Mesodermal cell (in vitro differentiated cells): ENCODE measurements at regions not wholly inside any gene's neighbourhood (a gene's known extent, or its start where the extent isn't known, plus 50 kb on each side); places are given as distances from the start of the nearest gene placed in this dataset.

ENCODE experiments used
- H3K27ac ChIP-seq: 2 replicates; pipeline ENCODE4 v1.7.0; 2013; ENCODE audit warnings: mild to moderate bottlenecking, low read depth, low read length, moderate library complexity; ENCODE audit not compliant: severe bottlenecking
- H3K36me3 ChIP-seq: 2 replicates; pipeline ENCODE4 v1.7.1; 2013; ENCODE audit warnings: mild to moderate bottlenecking, low read length, moderate library complexity; ENCODE audit not compliant: control insufficient read depth, insufficient read depth
- H3K4me1 ChIP-seq: one replicate; pipeline ENCODE4 v1.7.1; 2013; ENCODE audit warnings: mild to moderate bottlenecking, low read length; ENCODE audit not compliant: insufficient read depth, control insufficient read depth, poor library complexity, severe bottlenecking
- H3K4me3 ChIP-seq: 2 replicates; pipeline ENCODE4 v1.7.0; 2013; ENCODE audit warnings: low read length, control low read depth, mild to moderate bottlenecking; ENCODE audit not compliant: insufficient read depth, poor library complexity, severe bottlenecking; ENCODE audit errors: extremely low read depth
- H3K9me3 ChIP-seq: 2 replicates; pipeline ENCODE4 v1.7.1; 2013; ENCODE audit warnings: mild to moderate bottlenecking, low read length, moderate library complexity; ENCODE audit not compliant: control insufficient read depth
- WGBS, 2 experiments: methylation state at CpG; one replicate each; pipeline ENCODE4 v1.1.5; 2013; ENCODE audit warnings: missing lambda C conversion rate in 2 of 2; ENCODE audit not compliant: insufficient coverage in 2 of 2; 5-methylcytosine and 5-hydroxymethylcytosine counted together

DNA sequence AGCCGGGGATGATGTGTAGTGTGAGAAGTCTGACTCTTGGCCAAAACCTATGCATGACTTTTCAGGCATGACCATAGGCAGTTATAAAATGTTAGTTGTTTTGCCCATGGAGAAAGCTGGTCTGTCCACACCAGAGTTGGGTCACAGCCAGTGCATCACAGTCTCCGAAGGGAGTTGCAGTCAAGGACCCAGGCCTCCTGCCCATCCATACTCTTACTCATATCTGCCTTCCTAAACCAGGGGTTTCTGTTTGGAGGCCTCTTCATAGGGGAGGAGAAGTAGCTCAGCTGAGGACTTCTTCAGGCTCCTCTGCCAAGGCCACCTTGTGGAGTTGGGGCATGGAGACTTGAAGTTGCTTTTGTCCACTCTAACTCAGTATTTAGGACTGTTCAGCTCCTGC lies 1008.3 kb downstream of the PCDH18 start:
- H3K9me3 ChIP-seq, result peaks cover 14% of the 10 kb centered on the region
- no peaks in the 10 kb centered on the region for H3K4me1 ChIP-seq
- H3K36me3 ChIP-seq, result no peaks in the 10 kb centered on the region
- no peak overlapping the region for H3K27ac ChIP-seq
- 100% methylated on average over 1 of the region's 2 CpGs for WGBS, 2 experiments
- no peak overlapping the region for H3K4me3 ChIP-seq

DNA sequence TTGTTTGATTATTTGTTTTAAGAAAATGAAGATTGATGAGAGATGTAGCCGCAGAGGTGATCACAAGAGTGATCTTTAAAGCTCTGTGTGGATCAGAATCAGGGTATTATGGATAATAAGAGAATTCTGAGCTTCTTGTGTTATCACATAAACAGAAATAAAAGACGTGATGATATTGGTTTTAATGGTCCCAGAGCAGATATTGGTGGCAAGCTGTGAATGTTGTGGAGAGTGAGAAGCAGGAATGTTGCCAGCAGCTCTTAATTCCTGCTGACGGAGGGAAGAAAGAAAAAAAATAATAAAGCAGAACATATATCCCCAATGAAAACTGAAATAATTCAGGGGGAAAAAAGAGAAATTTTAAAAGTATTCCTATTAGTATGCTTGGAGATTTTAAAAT lies 1015.9 kb downstream of the PCDH18 start:
- 71 to 83% methylated on average over 2 of the region's 3 CpGs for WGBS, 2 experiments

DNA sequence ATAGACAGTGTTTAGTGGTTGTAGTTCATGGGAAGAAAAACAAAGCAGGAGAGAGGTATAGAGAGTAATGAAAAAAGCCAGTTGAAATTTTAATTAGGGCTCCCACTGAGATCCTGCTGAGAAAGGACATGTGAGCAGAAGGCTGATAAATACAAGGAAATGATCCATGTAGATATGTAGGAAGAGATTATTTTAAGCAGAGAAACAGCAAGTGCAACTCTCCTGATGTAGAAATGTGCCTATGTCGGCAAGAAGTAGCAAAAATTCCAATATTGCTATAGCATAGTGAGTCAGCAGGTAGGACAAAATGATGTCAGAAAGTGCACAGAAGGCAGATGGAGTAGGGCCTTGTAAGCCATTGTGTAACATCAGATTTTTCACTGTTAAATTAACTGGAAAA lies 1027.3 kb downstream of the PCDH18 start:
- Histone ChIP-seq H3K9me3 (no peaks in the 10 kb centered on the region), H3K36me3 (no peaks in the 10 kb centered on the region), H3K4me1 (no peaks in the 10 kb centered on the region), H3K4me3 (no peak overlapping the region), H3K27ac (peak overlapping the region; percentile 26)
- 50 to 80% methylated on average over 1 of the region's 1 CpG for WGBS, 2 experiments

More for the DNA sequence above, 1015.9 kb downstream of the PCDH18 start:
- peaks cover 14% of the 10 kb centered on the region for H3K9me3 ChIP-seq
- no peak overlapping the region for H3K27ac ChIP-seq
- H3K36me3 ChIP-seq, result no peaks in the 10 kb centered on the region
- no peak overlapping the region for H3K4me3 ChIP-seq
- no peaks in the 10 kb centered on the region for H3K4me1 ChIP-seq

DNA sequence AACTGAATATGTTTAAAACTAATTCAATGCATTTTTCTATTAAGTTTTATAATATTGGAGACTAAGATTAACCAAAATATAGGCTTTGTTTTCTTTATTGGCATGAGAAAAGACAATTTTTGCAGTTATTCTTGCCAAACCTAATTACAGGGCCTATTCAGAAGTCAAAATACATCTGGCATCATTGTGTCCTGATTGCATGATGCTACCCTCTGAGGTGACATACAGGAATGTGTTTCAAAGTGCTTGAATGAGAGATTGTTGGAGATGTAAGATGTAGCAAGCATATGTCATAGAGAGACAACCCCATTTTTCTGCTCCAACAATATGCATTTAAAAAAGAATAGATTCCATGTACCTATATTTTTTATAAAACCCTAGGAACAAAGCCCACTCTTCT lies 1036.4 kb downstream of the PCDH18 start:
- Histone ChIP-seq H3K9me3 (no peaks in the 10 kb centered on the region), H3K27ac (no peak overlapping the region), H3K36me3 (no peaks in the 10 kb centered on the region), H3K4me3 (no peak overlapping the region), H3K4me1 (no peaks in the 10 kb centered on the region)

DNA sequence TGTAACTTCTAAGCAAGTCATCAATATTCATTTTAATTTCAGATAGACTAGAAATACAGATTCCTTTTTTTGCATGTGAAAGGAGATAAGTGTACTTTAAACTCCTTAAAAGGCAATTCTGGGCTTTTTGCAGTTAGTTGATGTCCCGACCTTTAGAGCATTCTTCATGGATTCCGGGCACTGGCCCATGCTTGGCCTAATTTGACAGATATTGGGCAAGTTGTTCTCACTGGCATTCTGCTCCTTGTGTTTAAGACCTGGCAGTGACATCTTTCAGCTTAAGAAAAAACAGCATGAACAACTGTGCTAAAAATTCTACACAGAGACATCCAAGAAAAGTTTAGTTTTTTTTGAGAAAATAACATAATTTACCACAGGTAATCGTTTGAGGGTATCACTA lies 1037.2 kb downstream of the PCDH18 start:
- 80% methylated on average over 2 of the region's 3 CpGs for whole genome bisulfite sequencing, 2 experiments
- Histone ChIP-seq H3K9me3 (no peaks in the 10 kb centered on the region), H3K36me3 (no peaks in the 10 kb centered on the region), H3K27ac (no peak overlapping the region), H3K4me3 (no peak overlapping the region), H3K4me1 (no peaks in the 10 kb centered on the region)

DNA sequence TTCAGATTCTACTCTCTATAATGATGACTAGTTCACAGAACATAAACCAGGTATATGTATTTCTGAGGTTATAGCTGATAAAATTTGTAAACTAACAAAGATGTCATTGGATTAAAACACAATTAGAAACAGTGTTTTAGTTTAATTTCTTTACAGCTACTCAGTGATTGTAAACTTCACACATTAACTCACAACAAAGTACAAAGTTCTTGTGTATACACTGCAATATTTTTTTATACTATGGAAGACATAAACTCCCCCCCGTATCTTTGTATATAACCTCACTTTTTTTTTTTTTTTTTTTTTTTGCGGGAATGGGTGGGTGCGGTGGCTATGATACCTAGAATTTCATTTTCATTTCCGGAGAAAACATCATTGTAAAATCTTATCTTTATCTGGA lies 1043.2 kb downstream of the PCDH18 start:
- Histone ChIP-seq H3K27ac (no peak overlapping the region), H3K36me3 (no peaks in the 10 kb centered on the region), H3K4me3 (no peak overlapping the region), H3K4me1 (peaks cover 5% of the 10 kb centered on the region), H3K9me3 (no peaks in the 10 kb centered on the region)
- no CpG with 5 or more reads among the region's 4 CpGs for WGBS, 2 experiments

DNA sequence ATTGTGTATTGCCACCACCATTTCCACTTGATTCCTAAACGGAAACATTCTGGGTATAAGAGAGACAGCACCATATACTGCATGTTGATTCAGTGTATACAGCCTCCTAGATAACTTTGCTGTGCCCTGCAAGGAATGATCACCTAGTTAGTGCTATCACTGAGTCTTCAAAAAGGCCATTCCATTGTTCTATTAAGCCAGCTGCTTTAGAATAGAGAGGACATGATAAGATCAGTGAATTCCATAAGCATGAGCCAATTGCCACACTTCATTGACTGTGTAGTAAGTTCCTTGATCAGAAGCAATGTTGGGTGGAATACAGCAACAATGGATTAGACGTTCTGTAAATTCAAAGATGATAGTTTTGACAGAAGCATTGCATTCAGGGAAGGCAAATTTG lies 1047.3 kb downstream of the PCDH18 start:
- Histone ChIP-seq H3K4me3 (no peak overlapping the region), H3K27ac (no peak overlapping the region), H3K36me3 (no peaks in the 10 kb centered on the region), H3K4me1 (peaks cover 5% of the 10 kb centered on the region), H3K9me3 (no peaks in the 10 kb centered on the region)
- WGBS, 2 experiments, result 67 to 100% methylated on average over 1 of the region's 2 CpGs

DNA sequence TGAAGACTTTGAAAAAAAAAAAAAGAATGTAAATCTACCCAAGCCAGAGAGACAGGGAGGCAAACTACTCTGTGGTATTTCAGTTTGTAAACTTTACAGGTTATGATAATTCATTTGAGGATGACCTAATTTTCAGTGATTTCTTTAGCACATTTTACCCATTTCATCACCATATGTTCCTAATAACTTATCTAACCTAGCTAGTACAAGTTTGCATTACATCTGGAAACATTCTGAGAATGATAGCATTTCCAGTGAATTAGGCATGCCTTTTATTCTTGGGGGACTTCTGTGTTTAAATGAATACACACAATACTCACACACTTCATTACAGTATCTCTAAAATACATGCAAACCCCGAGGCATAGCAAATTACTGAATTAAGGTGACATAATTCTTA lies 1055.5 kb downstream of the PCDH18 start:
- WGBS, 2 experiments, result no CpG with 5 or more reads among the region's 1 CpG

DNA sequence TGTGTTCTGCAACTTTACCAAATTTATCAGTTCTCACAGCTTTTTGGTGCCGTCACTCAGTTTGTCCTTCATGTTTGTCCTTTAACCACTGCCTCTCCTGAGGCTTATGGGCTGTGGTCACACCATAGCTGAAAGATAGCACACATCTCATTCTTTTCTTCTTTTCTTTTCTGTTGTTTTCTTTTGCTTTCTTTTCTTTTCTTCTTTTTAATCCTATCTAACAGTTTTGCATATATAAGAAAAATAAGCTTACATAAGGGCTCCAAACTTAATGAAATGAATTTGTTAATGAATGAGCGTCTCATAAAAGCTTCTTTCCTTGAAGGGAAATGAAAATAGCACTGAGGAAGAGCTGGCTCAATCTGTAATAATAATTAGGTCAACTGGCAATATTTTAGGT lies 1061.2 kb downstream of the PCDH18 start:
- 95 to 96% methylated on average over 2 of the region's 2 CpGs for WGBS, 2 experiments
- peaks cover 3% of the 10 kb centered on the region for H3K9me3 ChIP-seq
- no peak overlapping the region for H3K27ac ChIP-seq
- H3K36me3 ChIP-seq, result no peaks in the 10 kb centered on the region
- no peak overlapping the region for H3K4me3 ChIP-seq
- no peaks in the 10 kb centered on the region for H3K4me1 ChIP-seq

More for the DNA sequence above, 1055.5 kb downstream of the PCDH18 start:
- Histone ChIP-seq H3K27ac (no peak overlapping the region), H3K9me3 (no peaks in the 10 kb centered on the region), H3K4me1 (no peaks in the 10 kb centered on the region), H3K4me3 (no peak overlapping the region), H3K36me3 (no peaks in the 10 kb centered on the region)

DNA sequence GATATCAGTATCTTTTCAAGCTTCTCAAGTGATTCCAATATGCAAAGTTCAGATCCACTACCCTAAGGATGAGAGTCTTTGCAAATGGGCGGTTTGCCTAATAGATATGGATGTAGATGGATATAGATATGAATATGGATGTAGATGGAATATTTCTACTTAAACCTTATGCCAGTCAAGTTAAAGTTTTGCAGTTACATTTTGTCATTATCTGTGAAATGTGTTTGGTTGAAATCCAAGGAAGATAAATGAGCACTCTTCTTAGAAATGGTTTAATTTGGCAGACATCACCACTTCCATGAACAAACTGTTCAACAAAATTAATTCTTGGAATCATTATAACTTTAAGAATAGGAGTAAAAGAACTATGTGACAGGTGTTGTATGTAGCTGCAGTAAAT lies 1066.6 kb downstream of the PCDH18 start:
- Histone ChIP-seq H3K36me3 (no peaks in the 10 kb centered on the region), H3K4me3 (no peak overlapping the region), H3K27ac (no peak overlapping the region), H3K4me1 (no peaks in the 10 kb centered on the region), H3K9me3 (peaks cover 3% of the 10 kb centered on the region)
- WGBS, 2 experiments, result no CpG with 5 or more reads among the region's 1 CpG

DNA sequence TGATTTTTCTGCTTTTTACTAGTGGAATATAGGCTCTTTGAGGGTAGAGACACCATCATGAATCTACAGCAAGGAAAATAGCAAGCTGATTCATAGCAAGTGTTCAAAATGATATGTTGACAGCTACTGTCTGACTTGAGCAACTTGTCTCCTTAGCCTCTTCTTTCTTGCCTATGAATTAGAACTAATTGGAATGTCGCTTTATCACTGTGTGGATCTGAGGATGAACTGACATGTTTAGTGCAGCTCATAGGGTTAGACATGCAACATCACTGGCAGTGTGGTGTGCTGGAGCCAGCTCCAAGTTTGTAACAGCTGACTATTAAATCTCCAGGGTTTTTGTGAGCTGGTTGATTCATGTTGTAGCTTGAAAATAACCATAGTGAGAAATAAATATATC lies 1068.4 kb downstream of the PCDH18 start:
- no CpG with 5 or more reads among the region's 1 CpG for WGBS, 2 experiments
- Histone ChIP-seq H3K4me1 (no peaks in the 10 kb centered on the region), H3K36me3 (no peaks in the 10 kb centered on the region), H3K4me3 (no peak overlapping the region), H3K27ac (no peak overlapping the region), H3K9me3 (peaks cover 3% of the 10 kb centered on the region)

DNA sequence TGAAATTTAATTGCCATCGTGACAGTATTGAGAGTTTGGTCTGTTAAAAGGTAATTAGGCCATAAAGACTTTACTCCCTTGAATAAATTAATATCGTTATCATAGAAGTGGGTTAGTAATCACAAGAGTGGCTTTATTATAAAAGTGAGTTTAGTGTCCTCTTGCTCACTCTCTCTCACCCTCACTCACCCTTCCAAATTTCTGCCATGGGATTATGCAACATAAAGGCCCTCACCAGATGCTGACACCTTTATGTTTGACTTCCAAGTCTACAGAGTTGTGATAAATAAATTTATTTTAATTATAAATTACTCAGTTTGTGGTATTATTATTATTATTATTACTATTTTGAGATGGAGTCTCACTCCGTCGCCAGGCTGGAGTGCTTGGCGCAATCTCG lies 1070.8 kb downstream of the PCDH18 start:
- 92% methylated on average over 2 of the region's 6 CpGs; no CpG with 5 or more reads in 1 of the 2 experiments for WGBS, 2 experiments
- H3K4me1 ChIP-seq, result no peaks in the 10 kb centered on the region
- no peak overlapping the region for H3K27ac ChIP-seq
- H3K4me3 ChIP-seq, result no peak overlapping the region
- no peaks in the 10 kb centered on the region for H3K36me3 ChIP-seq
- no peaks in the 10 kb centered on the region for H3K9me3 ChIP-seq
